GM19397 (cell line): ENCODE measurements at regions not wholly inside any gene's neighbourhood (a gene's known extent, or its start where the extent isn't known, plus 50 kb on each side); places are given as distances from the start of the nearest gene placed in this dataset.
A peak's percentile ranks its signal among the peaks of the same experiment; 100 is the strongest.
"Not testable (repeated sequence)": the region's sequence is repeated elsewhere in the genome, so short reads cannot be mapped to it uniquely, and the experiment has no call there.

Experiments
- ATAC-seq: cut with Tn5 transposase; IDR thresholded peaks from one replicate; pipeline ENCODE4 v1.9.1; 2021; ENCODE audit warnings: mild to moderate bottlenecking, moderate library complexity; ENCODE audit not compliant: unreplicated experiment

GRCh38 chr12:47312808-47313426 is 233.2 kb upstream of the AMIGO2 start:
- ATAC-seq, result peak; percentile 92

DNA sequence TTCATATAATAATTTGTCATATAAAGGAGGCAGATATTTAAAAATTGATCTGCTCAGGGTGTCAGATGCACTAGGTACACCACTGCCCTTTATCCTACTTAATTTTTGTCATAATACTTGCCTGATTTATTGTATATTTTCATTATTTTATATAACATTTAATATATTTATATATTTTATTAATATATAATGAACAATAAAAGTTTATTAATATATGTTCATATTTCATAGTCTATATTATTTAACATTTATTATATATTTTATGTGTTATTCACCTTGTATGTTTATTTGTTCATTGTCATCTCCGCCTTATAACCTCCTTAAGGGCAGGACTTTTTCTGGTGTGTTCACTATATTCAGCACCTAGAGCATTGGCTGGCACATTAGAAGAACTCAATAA is 232.4 kb upstream of the AMIGO2 start:
- peak; percentile 3 for ATAC-seq

- ATAC-seq, result no peak
Measured at GRCh38 chr12:47311568-47311967, 231.8 kb upstream of the AMIGO2 start.

- no peak for ATAC-seq
Measured at GRCh38 chr12:47311010-47311409, 231.3 kb upstream of the AMIGO2 start.

DNA sequence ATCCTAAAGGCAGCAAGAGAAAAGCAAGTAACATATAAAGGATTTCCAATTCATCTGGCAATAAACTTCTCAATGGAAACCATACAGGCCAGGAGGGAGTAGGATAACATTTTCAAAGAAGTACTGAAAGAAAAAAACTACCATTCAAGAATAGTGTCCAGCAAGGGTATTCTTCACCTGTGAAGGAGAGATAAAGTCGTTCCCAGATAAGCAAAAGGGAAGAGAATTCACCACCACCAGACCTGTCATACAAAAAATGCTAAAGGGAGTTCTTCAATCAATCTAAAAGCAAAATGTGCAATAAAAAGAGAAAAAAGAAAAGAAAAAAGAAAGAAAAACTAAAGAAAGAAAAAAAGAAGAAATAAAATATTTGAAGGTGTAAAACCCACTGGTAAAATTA is 228.9 kb upstream of the AMIGO2 start:
- no peak for ATAC-seq

DNA sequence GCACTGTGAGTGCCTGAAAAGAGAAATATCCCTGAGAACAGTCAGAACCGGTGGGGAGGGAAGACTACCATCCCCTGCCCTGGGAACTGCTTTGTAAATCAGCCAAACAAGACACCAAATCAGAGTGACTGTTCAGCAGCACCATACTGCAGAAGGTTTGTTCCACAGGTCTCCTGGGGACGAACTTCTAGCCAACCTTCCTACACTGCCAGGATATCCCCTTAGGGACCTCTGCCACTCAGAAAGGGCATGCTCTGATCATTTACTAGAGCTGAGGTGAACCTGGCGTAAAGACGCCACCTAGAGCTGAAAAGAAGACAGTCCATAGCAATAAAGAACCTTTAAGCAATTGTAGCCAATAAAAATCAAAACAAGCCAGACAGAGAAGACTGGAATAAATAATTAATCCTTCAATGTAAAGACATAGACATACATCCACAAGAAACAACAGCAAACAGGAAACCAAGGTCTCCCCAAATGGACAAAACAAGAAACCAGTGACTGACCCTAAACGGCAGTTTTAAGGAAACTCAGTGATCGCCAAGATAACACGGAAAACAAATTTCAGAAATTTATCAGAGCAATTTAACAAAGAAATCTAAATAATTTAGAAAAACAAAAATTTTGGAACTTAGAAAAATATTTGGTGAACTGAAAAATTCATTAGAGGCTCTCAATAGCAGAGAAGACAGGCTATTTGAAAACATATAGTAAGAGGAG is 228.1 kb upstream of the AMIGO2 start:
- no peak for ATAC-seq

DNA sequence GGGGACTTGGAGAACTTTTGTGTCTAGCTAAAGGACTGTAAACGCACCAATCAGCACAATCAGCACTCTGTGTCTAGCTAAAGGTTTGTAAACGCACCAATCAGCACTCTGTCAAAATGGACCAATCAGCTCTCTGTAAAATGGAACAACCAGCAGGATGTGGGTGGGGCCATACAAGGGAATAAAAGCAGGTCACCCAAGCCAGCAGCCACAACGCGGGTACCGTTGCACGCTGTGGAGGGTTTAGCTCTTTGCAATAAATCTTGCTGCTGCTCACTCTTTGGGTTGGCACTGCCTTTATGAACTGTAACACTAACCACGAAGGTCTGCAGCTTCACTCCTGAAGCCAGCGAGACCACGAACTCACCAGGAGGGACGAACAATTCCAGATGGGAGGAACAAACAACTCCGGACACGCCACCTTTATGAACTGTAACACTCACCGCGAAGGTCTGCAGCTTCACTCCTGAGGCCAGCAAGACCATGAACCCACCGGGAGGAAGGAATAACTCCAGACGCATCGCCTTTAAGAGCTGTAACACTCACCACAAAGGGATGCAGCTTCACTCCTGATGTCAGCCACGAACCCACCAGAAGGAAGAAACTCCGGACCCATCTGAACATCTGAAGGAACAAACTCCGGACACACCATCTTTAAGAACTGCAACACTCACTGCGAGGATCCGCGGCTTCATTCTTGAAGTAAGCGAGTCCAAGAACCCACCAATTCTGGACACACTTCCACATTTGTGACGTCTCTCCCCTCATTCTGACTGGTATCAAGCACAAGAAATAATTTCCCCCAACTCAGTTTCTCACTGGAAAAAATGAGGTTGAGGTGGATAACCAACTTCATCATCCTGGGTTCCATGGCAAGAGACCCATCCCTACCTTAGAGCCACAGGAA is 227.3 kb upstream of the AMIGO2 start:
- not testable (repeated sequence) for ATAC-seq

GRCh38 chr12:47306130-47306529 is 226.4 kb upstream of the AMIGO2 start:
- no peak for ATAC-seq

DNA sequence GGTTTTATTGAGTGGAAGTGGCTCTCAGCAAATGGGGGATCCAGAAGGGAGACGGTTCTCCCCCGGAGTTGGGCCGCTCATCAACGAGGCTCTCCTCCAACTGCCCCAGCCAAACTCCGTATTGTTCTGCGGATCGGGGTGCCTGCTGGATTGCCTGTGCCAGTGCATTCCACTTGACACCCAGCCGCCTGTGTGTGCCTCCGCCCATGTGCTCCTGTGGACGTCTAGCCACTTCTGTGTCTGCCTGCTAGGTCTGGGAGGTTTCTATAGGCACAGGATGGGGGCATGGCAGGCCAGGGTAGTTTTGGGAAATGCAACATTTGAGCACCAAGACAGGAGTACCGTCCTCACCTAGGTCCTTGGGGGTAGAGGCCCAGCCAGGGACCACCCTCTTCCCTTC is 225.7 kb upstream of the AMIGO2 start:
- ATAC-seq, result no peak

GRCh38 chr12:47303995-47304560 is 224.3 kb upstream of the AMIGO2 start:
- ATAC-seq, result no peak

DNA sequence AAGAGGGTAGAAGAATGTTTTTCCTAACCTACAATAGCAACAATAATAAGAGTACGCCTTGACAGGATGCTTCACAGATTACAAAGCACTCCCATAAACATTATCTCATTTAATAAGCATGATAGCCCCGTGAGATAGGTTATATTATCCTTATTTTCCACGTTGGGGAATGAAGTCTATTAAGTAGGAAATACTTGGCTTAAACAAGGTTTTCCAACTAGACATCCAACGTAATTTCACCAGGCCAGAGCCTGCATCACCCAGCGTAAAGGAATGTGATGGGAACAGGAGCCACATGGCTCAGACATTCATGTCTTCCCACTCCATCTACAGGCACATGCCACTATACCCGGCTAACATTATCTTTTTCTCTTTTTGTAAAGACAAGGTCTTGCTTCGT is 223.4 kb upstream of the AMIGO2 start:
- no peak for ATAC-seq

- ATAC-seq, result peak; percentile 86
Measured at GRCh38 chr12:47302111-47302671, 222.4 kb upstream of the AMIGO2 start.

DNA sequence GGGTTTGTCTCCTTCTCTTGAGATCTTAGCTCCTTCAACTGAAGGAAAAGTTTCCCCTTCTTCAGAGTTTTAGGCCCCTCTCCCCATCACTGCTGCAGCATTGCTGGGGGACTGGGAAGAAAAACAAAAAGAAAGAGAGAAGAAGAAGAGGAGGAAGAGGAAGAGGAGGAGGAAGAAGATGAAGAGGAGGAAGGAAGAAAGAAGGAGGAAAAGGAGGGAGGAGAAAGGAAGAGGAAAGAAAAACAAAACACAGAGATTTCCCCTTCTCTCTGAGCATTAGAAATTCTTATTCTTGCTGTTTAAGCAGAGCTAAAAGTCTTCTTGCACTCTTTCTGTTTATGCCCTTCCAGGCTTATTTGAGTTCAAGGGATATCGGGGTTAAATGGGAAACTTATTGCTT is 219.8 kb upstream of the AMIGO2 start:
- no peak for ATAC-seq

- ATAC-seq, result no peak
Measured at GRCh38 chr12:47297993-47298392, 218.2 kb upstream of the AMIGO2 start.

DNA sequence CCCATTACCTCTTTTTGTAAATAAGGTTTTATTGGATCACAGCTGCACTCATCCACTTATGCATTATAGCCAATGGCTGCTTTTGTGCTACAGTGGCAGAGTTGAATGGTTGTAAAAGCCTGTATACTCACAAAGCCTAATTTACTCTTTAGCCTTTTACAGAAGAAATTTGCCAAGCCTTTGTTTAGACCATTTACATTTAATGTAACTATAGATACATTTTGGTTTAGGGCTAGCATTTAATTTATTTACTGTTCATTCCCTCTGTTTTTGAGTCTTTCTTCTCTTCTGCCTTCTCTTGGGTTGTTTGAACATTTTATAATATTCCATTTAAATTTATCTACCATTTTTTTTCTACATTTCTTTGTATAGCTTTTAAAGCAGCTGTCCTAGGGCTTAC is 217.1 kb upstream of the AMIGO2 start:
- no peak for ATAC-seq

- no peak for ATAC-seq
Measured at GRCh38 chr12:47293406-47293805, 213.6 kb upstream of the AMIGO2 start.

- ATAC-seq, result no peak
Measured at GRCh38 chr12:47286676-47287075, 206.9 kb upstream of the AMIGO2 start.
